HL-60 (cell line): ENCODE measurements at regions not wholly inside any gene's neighbourhood (a gene's known extent, or its start where the extent isn't known, plus 50 kb on each side); places are given as distances from the start of the nearest gene placed in this dataset.

ENCODE experiments used
- DNase-seq, 2 experiments: peaks; one replicate each; pipeline ENCODE4 v3.0.0-alpha.2; 2010 to 2020; ENCODE audit warnings: low read depth in 1 of 2, low spot score in 1 of 2
- H3K27ac ChIP-seq: fragments of 250-450 bp; sonication (Bioruptor Pico); replicated peaks from 2 replicates; pipeline ENCODE4 v1.5.1; 2020; ENCODE audit warnings: mild to moderate bottlenecking, moderate library complexity
- H3K27me3 ChIP-seq: fragments of 250-450 bp; sonication (Bioruptor Pico); 2 replicates; pipeline ENCODE4 v1.5.1; 2021; ENCODE audit warnings: mild to moderate bottlenecking, moderate library complexity; ENCODE audit not compliant: insufficient read depth, poor library complexity, severe bottlenecking
- H3K4me3 ChIP-seq: replicated peaks from 2 replicates; pipeline ENCODE4 v1.5.1; 2011; ENCODE audit warnings: mild to moderate bottlenecking, control low read depth, low read length; ENCODE audit not compliant: insufficient read depth
- CTCF ChIP-seq: IDR thresholded peaks from one replicate; pipeline ENCODE4 v1.5.1; 2011; ENCODE audit warnings: low read length, control low read depth, inconsistent platforms; ENCODE audit not compliant: insufficient read depth
- GABPA ChIP-seq: IDR thresholded peaks from 2 replicates; pipeline ENCODE4 v1.6.1; 2012; ENCODE audit warnings: low read depth
- POLR2AphosphoS5 ChIP-seq: IDR thresholded peaks from 2 replicates; pipeline ENCODE4 v1.6.1; 2012; ENCODE audit warnings: low read depth
- REST ChIP-seq: IDR thresholded peaks from 2 replicates; pipeline ENCODE4 v1.6.1; 2012; ENCODE audit warnings: low read depth; ENCODE audit not compliant: insufficient replicate concordance
- SPI1 ChIP-seq: IDR thresholded peaks from 2 replicates; pipeline ENCODE4 v1.6.1; 2012; ENCODE audit warnings: low read depth, mild to moderate bottlenecking, borderline replicate concordance

GRCh38 chr14:46323404-46323762, 328.2 kb downstream of the RPL10L start:
- H3K27ac ChIP-seq: no peak overlapping the region
- no peaks in the 10 kb centered on the region for H3K27me3 ChIP-seq
- no peak for DNase-seq
- H3K4me3 ChIP-seq: no peak overlapping the region
- TF ChIP-seq SPI1 (no peak), CTCF (no peak), POLR2AphosphoS5 (no peak), GABPA (no peak), REST (no peak)

- TF ChIP-seq CTCF (no peak), POLR2AphosphoS5 (no peak), SPI1 (no peak), REST (no peak), GABPA (no peak)
- H3K27me3 ChIP-seq: no peaks in the 10 kb centered on the region
- H3K27ac ChIP-seq: no peak overlapping the region
- no peak for DNase-seq
- H3K4me3 ChIP-seq: no peak overlapping the region
Measured at GRCh38 chr14:46322730-46323403, 328.7 kb downstream of the RPL10L start.

GRCh38 chr14:46322076-46322475, 329.5 kb downstream of the RPL10L start:
- Histone ChIP-seq H3K27me3 (no peaks in the 10 kb centered on the region), H3K4me3 (no peak overlapping the region), H3K27ac (no peak overlapping the region)
- no peak for DNase-seq
- TF ChIP-seq GABPA (no peak), CTCF (no peak), SPI1 (no peak), POLR2AphosphoS5 (no peak), REST (no peak)
